AG10803 (cell line): ENCODE measurements at regions not wholly inside any gene's neighbourhood (a gene's known extent, or its start where the extent isn't known, plus 50 kb on each side); places are given as distances from the start of the nearest gene placed in this dataset.

Experiments used
- DNase-seq: peaks from one replicate; pipeline ENCODE4 v3.0.0; 2010; ENCODE audit warnings: low read depth
- H3K4me3 ChIP-seq: 2 replicates; pipeline ENCODE4 v1.5.1; 2011; ENCODE audit warnings: mild to moderate bottlenecking, low read length, control low read depth
- TF ChIP-seq, protein P1 (sequence below): conservative IDR thresholded peaks from 2 replicates; pipeline ENCODE4 v1.5.1; 2011; ENCODE audit warnings: mild to moderate bottlenecking, low read length, control low read depth, inconsistent platforms

DNA sequence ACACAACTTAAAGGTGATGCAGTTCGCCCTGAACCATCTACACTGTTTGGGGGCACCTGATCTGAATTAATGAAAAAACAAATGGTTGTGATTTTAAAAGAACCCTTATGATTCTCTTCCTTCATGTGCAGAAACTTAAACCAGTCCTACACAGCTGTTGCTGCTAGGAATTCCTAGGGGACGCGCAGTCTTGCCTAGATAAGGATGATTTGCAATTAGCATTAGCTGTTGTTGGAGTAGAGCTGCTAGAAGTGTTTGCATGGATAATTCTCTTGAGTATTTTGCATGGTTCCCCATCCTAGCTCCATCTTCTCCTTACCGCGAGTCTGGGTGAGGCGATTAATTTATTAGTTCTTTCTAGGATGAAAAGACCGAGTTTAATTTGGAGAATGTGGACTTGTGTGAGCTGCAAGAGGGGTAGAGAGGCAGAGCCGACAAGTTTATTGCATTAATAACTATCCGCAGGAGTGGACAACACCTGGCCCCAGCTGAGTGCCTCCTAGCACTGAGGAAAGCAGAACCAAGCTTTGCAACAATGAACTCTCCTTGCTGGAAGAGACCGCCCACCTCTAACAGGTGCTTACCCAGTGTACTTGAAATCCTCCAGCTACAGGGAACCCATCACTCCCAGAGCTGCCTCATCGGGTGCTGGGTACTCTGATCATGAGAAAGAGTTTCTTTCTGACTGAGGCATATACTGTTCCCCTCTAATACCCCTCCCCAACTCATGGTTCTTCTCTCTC, 75.0 kb upstream of the WNT7A start:
- no peak overlapping the region for H3K4me3 ChIP-seq
- DNase-seq, result no peak
- TF ChIP-seq, protein P1, sequence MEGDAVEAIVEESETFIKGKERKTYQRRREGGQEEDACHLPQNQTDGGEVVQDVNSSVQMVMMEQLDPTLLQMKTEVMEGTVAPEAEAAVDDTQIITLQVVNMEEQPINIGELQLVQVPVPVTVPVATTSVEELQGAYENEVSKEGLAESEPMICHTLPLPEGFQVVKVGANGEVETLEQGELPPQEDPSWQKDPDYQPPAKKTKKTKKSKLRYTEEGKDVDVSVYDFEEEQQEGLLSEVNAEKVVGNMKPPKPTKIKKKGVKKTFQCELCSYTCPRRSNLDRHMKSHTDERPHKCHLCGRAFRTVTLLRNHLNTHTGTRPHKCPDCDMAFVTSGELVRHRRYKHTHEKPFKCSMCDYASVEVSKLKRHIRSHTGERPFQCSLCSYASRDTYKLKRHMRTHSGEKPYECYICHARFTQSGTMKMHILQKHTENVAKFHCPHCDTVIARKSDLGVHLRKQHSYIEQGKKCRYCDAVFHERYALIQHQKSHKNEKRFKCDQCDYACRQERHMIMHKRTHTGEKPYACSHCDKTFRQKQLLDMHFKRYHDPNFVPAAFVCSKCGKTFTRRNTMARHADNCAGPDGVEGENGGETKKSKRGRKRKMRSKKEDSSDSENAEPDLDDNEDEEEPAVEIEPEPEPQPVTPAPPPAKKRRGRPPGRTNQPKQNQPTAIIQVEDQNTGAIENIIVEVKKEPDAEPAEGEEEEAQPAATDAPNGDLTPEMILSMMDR, result no peak

DNA sequence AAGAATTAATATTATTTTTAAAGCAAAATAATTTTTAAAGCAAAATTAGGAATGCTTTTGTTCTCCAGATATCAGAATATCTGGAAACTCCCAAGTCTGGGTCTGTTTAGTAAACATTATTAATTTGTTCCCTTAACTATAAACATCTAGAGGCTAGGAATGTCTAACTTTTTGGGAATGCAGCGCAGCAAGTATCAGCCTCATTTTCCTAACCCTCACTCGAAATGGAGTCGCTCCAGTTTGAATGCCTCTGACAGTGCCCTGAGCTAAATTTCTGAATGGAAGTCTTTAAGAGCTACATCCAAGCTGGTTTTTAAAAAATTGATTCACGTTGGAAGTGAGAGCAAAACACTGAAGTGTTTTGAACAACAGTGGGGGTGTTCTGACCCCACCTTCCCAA, 74.4 kb upstream of the WNT7A start:
- DNase-seq, result no peak
- TF ChIP-seq, protein P1, result no peak
- H3K4me3 ChIP-seq, result no peak overlapping the region

DNA sequence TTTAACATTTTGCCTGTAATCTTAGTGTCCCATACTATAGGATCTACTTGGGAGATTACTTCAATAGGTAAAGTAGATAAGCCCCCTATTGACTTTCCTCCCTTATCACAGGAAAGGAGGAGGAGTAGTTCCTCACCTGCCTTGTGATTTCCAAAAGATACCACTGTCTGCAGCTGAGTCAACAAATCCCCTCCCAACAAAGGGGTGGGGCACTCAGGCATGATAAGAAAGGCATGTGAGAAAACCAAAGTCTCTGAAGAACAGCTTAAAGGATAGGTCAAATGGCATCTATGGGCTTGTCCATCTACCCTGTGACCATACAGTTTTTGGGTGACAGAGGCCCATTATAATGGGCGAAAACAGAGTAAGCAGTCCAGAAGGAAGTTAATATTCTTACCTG, 71.3 kb upstream of the WNT7A start:
- H3K4me3 ChIP-seq, result no peak overlapping the region
- DNase-seq, result no peak
- TF ChIP-seq, protein P1, result no peak

DNA sequence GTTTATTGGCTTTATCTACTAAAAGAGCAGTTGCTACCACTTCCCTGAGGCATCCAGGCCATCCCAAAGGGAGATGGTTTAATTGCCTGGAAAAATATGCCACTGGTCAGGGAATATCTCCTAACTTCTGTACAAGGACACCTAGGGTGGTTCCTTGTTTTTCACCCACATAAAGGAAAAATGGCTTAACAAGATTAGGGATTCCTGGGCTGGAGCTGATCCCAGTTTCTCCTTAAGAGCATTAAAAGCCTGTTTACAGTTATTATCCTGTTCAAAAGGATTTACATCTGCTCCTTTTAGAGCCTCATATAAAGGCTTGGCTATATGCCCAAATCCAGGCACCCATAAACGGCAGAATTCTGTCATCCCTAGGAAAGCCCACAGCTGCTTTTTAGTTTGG, 70.2 kb upstream of the WNT7A start:
- H3K4me3 ChIP-seq, result no peak overlapping the region
- TF ChIP-seq, protein P1, result no peak
- DNase-seq, result no peak

DNA sequence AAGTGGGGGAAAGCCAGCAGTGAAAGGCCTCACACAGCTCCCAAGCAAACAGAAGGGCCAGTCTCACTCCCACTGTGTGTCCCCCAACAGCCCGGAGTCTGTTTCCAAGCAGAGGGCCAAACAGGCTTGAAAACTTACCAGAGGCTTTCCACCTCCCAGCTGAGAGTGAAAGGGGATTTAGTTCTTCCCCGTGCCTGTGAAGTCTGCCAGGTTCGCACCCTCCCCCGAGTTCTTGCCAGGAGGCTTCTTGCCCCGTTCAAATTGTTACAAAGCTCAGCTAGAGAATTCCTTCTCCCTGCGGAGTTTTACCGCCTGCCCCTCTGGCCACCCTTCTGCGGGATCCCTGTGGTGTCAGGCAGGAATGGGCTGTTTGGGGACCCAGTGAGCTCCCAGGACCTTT, 68.0 kb upstream of the WNT7A start:
- no peak for DNase-seq
- no peak overlapping the region for H3K4me3 ChIP-seq
- TF ChIP-seq, protein P1, result no peak

DNA sequence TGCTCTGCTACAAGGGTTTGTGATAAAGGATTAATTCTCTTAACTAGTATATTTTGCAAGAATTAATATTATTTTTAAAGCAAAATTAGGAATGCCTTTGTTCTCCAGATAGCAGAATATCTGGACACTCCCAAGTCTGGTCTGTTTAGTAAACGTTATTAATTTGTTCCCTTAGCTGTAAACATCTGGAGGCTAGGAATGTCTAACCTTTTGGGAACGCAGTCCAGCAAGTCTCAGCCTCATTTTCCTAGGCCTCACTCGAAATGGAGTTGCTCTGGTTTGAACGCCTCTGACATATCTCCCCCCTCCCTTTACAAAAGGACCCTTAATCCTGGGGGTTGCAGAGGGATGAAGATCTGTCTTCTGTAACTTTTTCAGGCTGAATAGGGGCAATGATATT, 59.3 kb upstream of the WNT7A start:
- no peak for DNase-seq
- TF ChIP-seq, protein P1, result no peak
- no peak overlapping the region for H3K4me3 ChIP-seq

DNA sequence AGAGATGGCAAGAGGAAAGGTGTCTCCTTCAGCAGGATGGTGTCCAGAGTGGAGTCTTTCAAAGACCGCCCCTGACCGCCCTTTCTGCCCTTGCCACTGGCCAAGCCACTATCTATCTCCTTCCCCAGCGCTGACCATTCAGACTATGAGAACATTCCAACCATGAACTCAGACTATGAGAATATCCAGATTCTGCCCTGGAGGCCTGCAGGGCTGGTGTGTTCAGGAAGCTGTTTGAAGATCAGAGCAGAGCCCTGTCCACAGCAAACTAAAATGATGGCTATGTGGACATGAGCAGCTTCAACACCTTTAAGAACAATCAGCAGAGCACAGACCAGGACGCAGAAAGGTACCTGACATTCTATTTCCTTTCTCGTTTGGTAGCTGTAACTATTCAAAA, 57.3 kb upstream of the WNT7A start:
- DNase-seq, result no peak
- H3K4me3 ChIP-seq, result no peak overlapping the region
- TF ChIP-seq, protein P1, result no peak
